ENCODE measurements at regions not wholly inside any gene's neighbourhood (a gene's known extent, or its start where the extent isn't known, plus 50 kb on each side); places are given as distances from the start of the nearest gene placed in this dataset.

DNA sequence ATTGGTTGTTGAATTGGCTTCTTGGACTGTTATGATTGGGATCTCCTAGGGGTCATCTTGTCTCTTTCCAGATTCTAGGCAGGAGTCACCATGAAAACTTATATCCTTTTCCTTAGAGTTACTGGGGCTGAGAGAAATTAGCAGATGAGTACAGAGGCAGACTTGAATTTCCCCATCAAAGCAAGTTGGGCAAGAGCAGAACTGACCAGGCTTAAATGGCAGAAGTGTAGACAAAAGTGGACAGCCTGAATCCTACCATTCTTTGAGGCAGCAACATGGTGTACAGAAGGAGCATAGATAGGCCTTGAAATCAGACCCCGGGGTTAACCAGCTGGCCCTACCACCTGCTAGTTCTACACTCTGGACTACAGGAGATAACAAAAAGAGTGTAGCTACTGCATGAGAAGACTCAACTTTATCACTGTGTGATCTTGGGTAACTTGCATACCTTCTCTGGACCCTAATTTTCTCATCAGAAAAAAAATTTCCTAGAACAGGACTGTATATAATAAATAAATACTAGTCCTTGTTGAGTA, 427.4 kb upstream of the CADM1 start:
- no peak for TF ChIP-seq CTCF (IDR thresholded peaks at IDR 0.05)
- TF ChIP-seq ZFX (IDR thresholded peaks at IDR 0.05; ENCODE audit: borderline replicate concordance): no peak

Measured in 22Rv1 (cell line).